Endothelial cell of umbilical vein (primary cell): ENCODE measurements at regions not wholly inside any gene's neighbourhood (a gene's known extent, or its start where the extent isn't known, plus 50 kb on each side); places are given as distances from the start of the nearest gene placed in this dataset.

Source experiments
- BruUV-seq: library from RNA; stranded (reverse); fragments of 400-500 nt; replicated peaks from 2 replicates; lab custom pipeline; 2021; lab: Mats Ljungman, UMichigan
- CTCF ChIA-PET: fragments of 300-600, 350-600 bp; sonication (Branson Sonifier 250); formaldehyde crosslinking; loops from one replicate; lab custom pipeline; 2021; ENCODE audit warnings: antibody characterized with exemption, inconsistent platforms; lab: Charles Lee
- POLR2A ChIA-PET: fragments of 300-600, 350-600 bp; sonication (Branson Sonifier 250); formaldehyde crosslinking; loops from one replicate; lab custom pipeline; 2021; ENCODE audit warnings: antibody characterized with exemption, inconsistent platforms; lab: Charles Lee
- DNase-seq: peaks from one replicate; pipeline ENCODE4 v3.0.0-alpha.2; 2011; ENCODE audit warnings: low read depth, low spot score
- FAIRE-seq: peaks from 2 replicates; lab custom pipeline; 2011; peaks lifted over from hg19 to GRCh38; lab: Jason Lieb, UNC
- H2AFZ ChIP-seq: 2 replicates; pipeline ENCODE4 v1.6.0; 2012; ENCODE audit warnings: low read depth, low read length, control low read depth, inconsistent platforms
- H3K27ac ChIP-seq: 2 replicates; pipeline ENCODE4 v1.5.1; 2011; ENCODE audit warnings: low read depth, mild to moderate bottlenecking, control low read depth, low read length, moderate library complexity; ENCODE audit not compliant: insufficient read depth
- H3K27me3 ChIP-seq, 2 experiments: 2 replicates each; pipeline versions ENCODE4 v1.6.0 to v1.6.1; 2011; ENCODE audit warnings: low read length in 2 of 2, mixed read lengths in 1 of 2; ENCODE audit not compliant: control insufficient read depth in 2 of 2, insufficient read depth in 2 of 2
- H3K36me3 ChIP-seq, 2 experiments: 2 replicates in 1 of 2; 3 replicates in 1 of 2; pipeline ENCODE4 v1.5.1; 2011; ENCODE audit warnings: low read length in 2 of 2, mild to moderate bottlenecking in 1 of 2, moderate library complexity in 1 of 2; ENCODE audit not compliant: control insufficient read depth in 2 of 2, insufficient read depth in 2 of 2; ENCODE audit errors: extremely low read depth in 1 of 2
- H3K4me1 ChIP-seq: 3 replicates; pipeline ENCODE4 v1.5.1; 2011; ENCODE audit warnings: mild to moderate bottlenecking, low read length; ENCODE audit not compliant: control insufficient read depth, insufficient read depth; ENCODE audit errors: extremely low read depth
- H3K4me2 ChIP-seq: 2 replicates; pipeline ENCODE4 v1.6.1; 2011; ENCODE audit warnings: low read length, control low read depth, mixed read lengths; ENCODE audit not compliant: insufficient read depth
- H3K4me3 ChIP-seq, 3 experiments: fragments of 200-600 bp in 1 of 3; sonication (generic), shearing (Covaris generic) in 1 of 3; replicated peaks in 1 of 3; 2 replicates each; pipeline ENCODE4 v1.5.1; 2011 to 2016; ENCODE audit warnings: control low read depth in 3 of 3, low read length in 3 of 3, mild to moderate bottlenecking in 2 of 3, inconsistent platforms in 1 of 3, low read depth in 1 of 3, moderate library complexity in 1 of 3; ENCODE audit not compliant: insufficient read depth in 1 of 3
- H3K79me2 ChIP-seq: 2 replicates; pipeline ENCODE4 v1.6.0; 2012; ENCODE audit warnings: low read length, inconsistent platforms; ENCODE audit not compliant: control insufficient read depth, insufficient read depth
- H3K9ac ChIP-seq: replicated peaks from 2 replicates; pipeline ENCODE3; 2011; ENCODE audit warnings: low read length, control low read depth; ENCODE audit not compliant: insufficient read depth; ENCODE audit errors: extremely low read depth
- H3K9me1 ChIP-seq: replicated peaks from 3 replicates; pipeline ENCODE4 v1.6.0; 2011; ENCODE audit warnings: mild to moderate bottlenecking, low read length; ENCODE audit not compliant: control insufficient read depth, insufficient read depth; ENCODE audit errors: extremely low read depth
- H3K9me3 ChIP-seq: replicated peaks from 2 replicates; pipeline ENCODE4 v1.5.1; 2012; ENCODE audit warnings: low read length, inconsistent platforms; ENCODE audit not compliant: control insufficient read depth, insufficient read depth
- H4K20me1 ChIP-seq: replicated peaks from 2 replicates; pipeline ENCODE3; 2011; ENCODE audit warnings: mild to moderate bottlenecking, low read length; ENCODE audit not compliant: control insufficient read depth, insufficient read depth; ENCODE audit errors: extremely low read depth
- EZH2 ChIP-seq: IDR thresholded peaks from 2 replicates; pipeline ENCODE4 v1.6.1; 2012; ENCODE audit warnings: borderline replicate concordance, low read depth, mild to moderate bottlenecking, moderate library complexity, low read length, inconsistent platforms; ENCODE audit not compliant: severe bottlenecking
- FOS ChIP-seq: IDR thresholded peaks from 2 replicates; pipeline ENCODE4 v1.6.1; 2011; ENCODE audit warnings: mild to moderate bottlenecking, low read length, moderate library complexity, borderline replicate concordance; ENCODE audit not compliant: insufficient read depth
- GATA2 ChIP-seq: IDR thresholded peaks from 2 replicates; pipeline ENCODE4 v1.7.0; 2011; ENCODE audit warnings: low read depth, mild to moderate bottlenecking, moderate library complexity, mixed read lengths, low read length; ENCODE audit not compliant: insufficient read length, insufficient read depth
- JUN ChIP-seq: IDR thresholded peaks from 2 replicates; pipeline ENCODE4 v1.6.1; 2011; ENCODE audit warnings: borderline replicate concordance, low read depth; ENCODE audit not compliant: insufficient read length, insufficient read depth
- MYC ChIP-seq: IDR thresholded peaks from one replicate; pipeline ENCODE4 v1.6.1; 2011; ENCODE audit warnings: mild to moderate bottlenecking, low read depth, low read length
- POLR2A ChIP-seq: IDR thresholded peaks from 2 replicates; pipeline ENCODE4 v1.6.1; 2012; ENCODE audit warnings: low read depth, mild to moderate bottlenecking, control low read depth, low read length
- POLR2AphosphoS5 ChIP-seq: IDR thresholded peaks from 2 replicates; pipeline ENCODE4 v1.6.1; 2012; ENCODE audit warnings: low read depth, mild to moderate bottlenecking, control low read depth, low read length, moderate library complexity; ENCODE audit not compliant: insufficient read depth
- dilution Hi-C: fragments of 300-500 bp; cut with MboI; formaldehyde crosslinking; loops from one replicate; pipeline ENCODE4 v1.15.0; 2019; ENCODE audit warnings: low sequenced_read_pairs; ENCODE audit not compliant: extremely low pct_ligation_motif_present
- intact Hi-C: fragments of 100-400 bp; cut with micrococcal nuclease; formaldehyde crosslinking; loops from one replicate; pipeline ENCODE4 v1.10.0; 2022
- TF ChIP-seq, protein P1 (sequence below), 2 donors: IDR thresholded peaks; 1 replicate in 1 of 2; 2 replicates in 1 of 2; pipeline ENCODE4 v1.5.1; 2011; ENCODE audit warnings: low read length in 2 of 2, mild to moderate bottlenecking in 2 of 2, moderate library complexity in 2 of 2, control low read depth in 1 of 2, inconsistent platforms in 1 of 2, low read depth in 1 of 2; ENCODE audit not compliant: insufficient read depth in 1 of 2; ENCODE audit errors: extremely low read depth in 1 of 2
- TF ChIP-seq, protein P2 (sequence below): IDR thresholded peaks from 2 replicates; pipeline ENCODE4 v1.6.1; 2011; ENCODE audit not compliant: insufficient read depth, insufficient read length

DNA sequence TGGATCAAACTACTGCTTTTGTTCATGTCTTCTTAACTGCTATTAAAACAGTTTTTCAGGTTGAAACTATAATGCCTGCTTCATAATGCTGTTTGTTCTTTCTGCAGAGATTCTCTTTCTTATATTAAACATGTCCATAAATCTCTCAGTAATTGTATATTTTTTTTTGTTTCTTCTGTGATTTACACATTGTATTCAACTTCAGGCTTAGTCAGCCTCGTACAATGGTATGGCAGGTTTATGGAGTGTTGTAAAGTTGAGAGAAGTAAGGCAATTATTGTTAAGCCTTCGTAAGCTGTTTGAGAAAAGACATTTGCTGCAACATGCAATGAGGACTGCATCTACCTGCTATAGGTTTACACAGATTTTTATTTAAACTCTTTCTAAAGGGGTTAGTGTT, 977.1 kb downstream of the DIPK2A start:
- CTCF ChIA-PET, result no interaction called here
- H3K27ac ChIP-seq, result no peak overlapping the region
- intact Hi-C loops (no loop called here), dilution Hi-C loops (no loop called here)
- FAIRE-seq (no peak), DNase-seq (no peak)
- no peak overlapping the region for H3K4me2 ChIP-seq
- BruUV-seq, result no TSS peak
- POLR2A ChIA-PET, result no interaction called here
- no peak overlapping the region for H3K4me3 ChIP-seq
- H3K4me1 ChIP-seq, result no peaks in the 10 kb centered on the region
- no peaks in the 10 kb centered on the region for H3K27me3 ChIP-seq
- no peak overlapping the region for H3K9ac ChIP-seq
- no peaks in the 10 kb centered on the region for H4K20me1 ChIP-seq
- H3K36me3 ChIP-seq, result no peaks in the 10 kb centered on the region
- H3K79me2 ChIP-seq, result no peaks in the 10 kb centered on the region
- H3K9me1 ChIP-seq, result no peaks in the 10 kb centered on the region
- TF ChIP-seq EZH2 (no peak), JUN (no peak), POLR2AphosphoS5 (no peak), FOS (no peak), POLR2A (no peak), MYC (no peak), GATA2 (no peak)
- TF ChIP-seq, protein P1, sequence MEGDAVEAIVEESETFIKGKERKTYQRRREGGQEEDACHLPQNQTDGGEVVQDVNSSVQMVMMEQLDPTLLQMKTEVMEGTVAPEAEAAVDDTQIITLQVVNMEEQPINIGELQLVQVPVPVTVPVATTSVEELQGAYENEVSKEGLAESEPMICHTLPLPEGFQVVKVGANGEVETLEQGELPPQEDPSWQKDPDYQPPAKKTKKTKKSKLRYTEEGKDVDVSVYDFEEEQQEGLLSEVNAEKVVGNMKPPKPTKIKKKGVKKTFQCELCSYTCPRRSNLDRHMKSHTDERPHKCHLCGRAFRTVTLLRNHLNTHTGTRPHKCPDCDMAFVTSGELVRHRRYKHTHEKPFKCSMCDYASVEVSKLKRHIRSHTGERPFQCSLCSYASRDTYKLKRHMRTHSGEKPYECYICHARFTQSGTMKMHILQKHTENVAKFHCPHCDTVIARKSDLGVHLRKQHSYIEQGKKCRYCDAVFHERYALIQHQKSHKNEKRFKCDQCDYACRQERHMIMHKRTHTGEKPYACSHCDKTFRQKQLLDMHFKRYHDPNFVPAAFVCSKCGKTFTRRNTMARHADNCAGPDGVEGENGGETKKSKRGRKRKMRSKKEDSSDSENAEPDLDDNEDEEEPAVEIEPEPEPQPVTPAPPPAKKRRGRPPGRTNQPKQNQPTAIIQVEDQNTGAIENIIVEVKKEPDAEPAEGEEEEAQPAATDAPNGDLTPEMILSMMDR (IDR thresholded peaks at IDR 0.05; ENCODE audit: extremely low read depth in 1 of 2, insufficient read depth in 1 of 2, low read depth in 1 of 2, low read length in 2 of 2), result no peak
- TF ChIP-seq, protein P2, sequence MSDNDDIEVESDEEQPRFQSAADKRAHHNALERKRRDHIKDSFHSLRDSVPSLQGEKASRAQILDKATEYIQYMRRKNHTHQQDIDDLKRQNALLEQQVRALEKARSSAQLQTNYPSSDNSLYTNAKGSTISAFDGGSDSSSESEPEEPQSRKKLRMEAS, result no peak
- no peak overlapping the region for H2AFZ ChIP-seq
- no peaks in the 10 kb centered on the region for H3K9me3 ChIP-seq
